ENCODE measurements at regions not wholly inside any gene's neighbourhood (a gene's known extent, or its start where the extent isn't known, plus 50 kb on each side); places are given as distances from the start of the nearest gene placed in this dataset.

DNA sequence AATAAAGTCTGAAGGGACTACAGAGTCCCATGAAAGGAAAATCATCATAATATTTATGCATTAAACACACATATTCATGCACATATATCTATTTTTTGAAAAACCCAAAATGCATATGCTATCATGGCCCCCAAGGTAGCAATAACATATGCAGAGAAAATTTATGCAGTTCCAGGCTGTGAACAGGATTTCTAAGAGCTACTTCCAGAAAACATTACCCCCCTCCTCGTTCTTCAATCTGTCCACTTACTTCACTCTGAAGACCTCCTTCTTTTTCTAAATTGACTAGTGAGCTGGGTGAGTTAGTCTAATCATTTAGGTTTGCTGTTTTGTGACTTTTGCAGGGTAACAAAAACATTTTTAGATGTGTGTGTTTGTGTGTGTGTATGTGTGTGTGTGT is 376.4 kb upstream of the ZEB2 start:
- Histone ChIP-seq H3K9me3 (ENCODE audit: low read length) (no peaks in the 10 kb centered on the region), H3K9ac (ENCODE audit: low read length) (no peak overlapping the region), H3K79me2 (ENCODE audit: low read length) (no peaks in the 10 kb centered on the region), H3K4me3 (ENCODE audit: low read length) (no peak overlapping the region), H3F3A (ENCODE audit: low read length, unreplicated experiment) (no peaks in the 10 kb centered on the region), H3K27ac (ENCODE audit: low read length) (no peak overlapping the region), H3K9me2 (replicated peaks; ENCODE audit: low read length) (no peaks in the 10 kb centered on the region), H2AFZ (ENCODE audit: low read length) (no peak overlapping the region), H3K27me3 (ENCODE audit: low read length) (no peaks in the 10 kb centered on the region), H3K4me2 (ENCODE audit: low read length) (no peak overlapping the region), H3K36me3 (ENCODE audit: low read depth, low read length) (no peaks in the 10 kb centered on the region), H3K4me1 (ENCODE audit: insufficient read depth, low read length) (0 out of 2 replicates have a peak, but pooled peaks cover under 1% of the 10 kb centered on the region), H4K20me1 (ENCODE audit: low read length) (no peaks in the 10 kb centered on the region)
- BruUV-seq (replicated peaks): no TSS peak
- ATAC-seq: no peak
- CTCF ChIA-PET: no interaction called here
- TF ChIP-seq EZH2phosphoT487 (IDR thresholded peaks at IDR 0.05; ENCODE audit: borderline replicate concordance, low read length): no peak
- no peak for TF ChIP-seq EZH2 (IDR thresholded peaks at IDR 0.05; ENCODE audit: low read length, unreplicated experiment)
- TF ChIP-seq, protein P1, sequence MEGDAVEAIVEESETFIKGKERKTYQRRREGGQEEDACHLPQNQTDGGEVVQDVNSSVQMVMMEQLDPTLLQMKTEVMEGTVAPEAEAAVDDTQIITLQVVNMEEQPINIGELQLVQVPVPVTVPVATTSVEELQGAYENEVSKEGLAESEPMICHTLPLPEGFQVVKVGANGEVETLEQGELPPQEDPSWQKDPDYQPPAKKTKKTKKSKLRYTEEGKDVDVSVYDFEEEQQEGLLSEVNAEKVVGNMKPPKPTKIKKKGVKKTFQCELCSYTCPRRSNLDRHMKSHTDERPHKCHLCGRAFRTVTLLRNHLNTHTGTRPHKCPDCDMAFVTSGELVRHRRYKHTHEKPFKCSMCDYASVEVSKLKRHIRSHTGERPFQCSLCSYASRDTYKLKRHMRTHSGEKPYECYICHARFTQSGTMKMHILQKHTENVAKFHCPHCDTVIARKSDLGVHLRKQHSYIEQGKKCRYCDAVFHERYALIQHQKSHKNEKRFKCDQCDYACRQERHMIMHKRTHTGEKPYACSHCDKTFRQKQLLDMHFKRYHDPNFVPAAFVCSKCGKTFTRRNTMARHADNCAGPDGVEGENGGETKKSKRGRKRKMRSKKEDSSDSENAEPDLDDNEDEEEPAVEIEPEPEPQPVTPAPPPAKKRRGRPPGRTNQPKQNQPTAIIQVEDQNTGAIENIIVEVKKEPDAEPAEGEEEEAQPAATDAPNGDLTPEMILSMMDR (conservative IDR thresholded peaks at IDR 0.05; ENCODE audit: low read depth, low read length): no peak
- no peak for DNase-seq
- POLR2A ChIA-PET (ENCODE audit: unreplicated experiment): no interaction called here
- intact Hi-C loops (cut with micrococcal nuclease): no loop called here

DNA sequence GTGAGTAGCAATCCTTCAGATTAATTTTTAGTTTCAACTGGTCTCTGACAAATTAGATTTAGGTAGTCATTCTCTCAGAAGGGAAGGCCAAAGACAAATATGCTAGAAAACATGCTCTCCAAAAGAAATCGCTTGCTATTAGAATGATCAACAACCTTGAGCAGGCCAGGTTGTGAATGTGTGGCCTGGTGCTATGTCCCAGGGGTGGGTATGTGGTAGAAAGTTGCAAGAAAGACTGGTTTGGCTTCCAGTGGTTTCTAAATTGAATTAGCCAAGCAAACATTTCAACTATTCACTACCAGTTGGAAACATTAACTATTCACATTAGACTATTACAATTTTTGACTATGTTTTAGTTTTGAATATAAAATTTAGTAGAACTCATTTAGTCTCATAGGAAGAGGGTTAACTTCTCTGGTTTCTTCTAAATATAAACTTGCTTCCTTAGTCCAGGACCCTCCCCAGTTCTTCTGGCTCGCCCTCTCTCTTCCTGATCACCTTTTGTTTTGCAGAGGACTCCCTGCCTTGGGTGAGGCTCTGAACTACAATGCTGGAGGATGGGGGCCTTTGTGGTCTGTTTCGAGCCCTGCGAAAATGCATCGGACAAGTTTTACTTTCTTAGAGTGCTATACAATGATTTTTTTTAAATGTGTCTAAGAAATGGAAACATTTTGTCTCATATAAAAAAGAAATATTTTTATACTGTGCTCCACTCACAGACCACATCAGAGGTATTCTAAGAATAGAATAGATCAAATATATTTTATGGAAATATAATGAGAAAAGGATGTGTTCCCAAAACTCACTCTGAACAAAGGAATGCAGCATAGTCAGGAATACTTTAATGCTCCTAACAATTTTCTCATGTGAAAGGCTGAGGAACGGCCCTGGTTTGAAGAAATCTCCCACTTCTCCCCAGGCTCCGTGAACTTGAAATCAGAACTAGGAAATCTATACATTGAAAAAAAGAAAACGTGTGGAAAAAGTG is 375.0 kb upstream of the ZEB2 start:
- Histone ChIP-seq H3K4me1 (ENCODE audit: insufficient read depth, low read length) (peaks cover 6% of the 10 kb centered on the region; the same call in 1 of the 2 replicates), H3K4me3 (ENCODE audit: low read length) (no peak overlapping the region), H3K9me3 (ENCODE audit: low read length) (no peaks in the 10 kb centered on the region), H3K9me2 (replicated peaks; ENCODE audit: low read length) (no peaks in the 10 kb centered on the region), H3K27me3 (ENCODE audit: low read length) (no peaks in the 10 kb centered on the region), H3F3A (ENCODE audit: low read length, unreplicated experiment) (no peaks in the 10 kb centered on the region), H3K79me2 (ENCODE audit: low read length) (no peaks in the 10 kb centered on the region), H3K27ac (ENCODE audit: low read length) (no peak overlapping the region), H4K20me1 (ENCODE audit: low read length) (no peaks in the 10 kb centered on the region), H3K4me2 (ENCODE audit: low read length) (no peak overlapping the region), H3K9ac (ENCODE audit: low read length) (no peak overlapping the region), H2AFZ (ENCODE audit: low read length) (no peak overlapping the region), H3K36me3 (ENCODE audit: low read depth, low read length) (no peaks in the 10 kb centered on the region)
- no peak for ATAC-seq
- no peak for DNase-seq
- intact Hi-C loops (cut with micrococcal nuclease): loop anchor here (5.0 kb wide), 1 partner anchor 857 kb away; no protein-coding TSS in a partner anchor
- CTCF ChIA-PET: no interaction called here
- TF ChIP-seq EZH2phosphoT487 (IDR thresholded peaks at IDR 0.05; ENCODE audit: borderline replicate concordance, low read length): no peak
- TF ChIP-seq, protein P1 (conservative IDR thresholded peaks at IDR 0.05; ENCODE audit: low read depth, low read length): no peak
- TF ChIP-seq EZH2 (IDR thresholded peaks at IDR 0.05; ENCODE audit: low read length, unreplicated experiment): no peak
- no TSS peak for BruUV-seq (replicated peaks)
- POLR2A ChIA-PET (ENCODE audit: unreplicated experiment): no interaction called here

DNA sequence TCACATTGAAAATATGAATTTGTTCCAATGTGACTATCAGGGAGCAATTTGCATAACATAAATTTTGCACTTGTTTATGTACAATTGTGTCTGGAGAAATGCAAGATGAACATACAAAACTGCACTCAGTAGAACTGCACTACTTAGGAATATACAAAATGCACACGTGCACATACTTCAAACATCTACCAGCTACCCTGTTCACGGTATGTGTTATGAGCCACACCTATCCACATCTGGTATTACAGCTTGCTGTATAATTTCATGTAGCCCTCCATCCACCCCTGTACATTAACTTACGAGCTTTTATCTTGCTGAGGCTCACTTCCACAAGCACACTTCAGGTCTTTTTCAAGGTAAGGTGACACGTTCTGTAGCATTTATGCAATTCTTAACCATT is 373.5 kb upstream of the ZEB2 start:
- ATAC-seq: no peak
- Histone ChIP-seq H3F3A (ENCODE audit: low read length, unreplicated experiment) (no peaks in the 10 kb centered on the region), H3K9ac (ENCODE audit: low read length) (no peak overlapping the region), H3K4me2 (ENCODE audit: low read length) (no peak overlapping the region), H3K4me1 (ENCODE audit: insufficient read depth, low read length) (peaks cover 6% of the 10 kb centered on the region; the same call in 1 of the 2 replicates), H3K27me3 (ENCODE audit: low read length) (no peaks in the 10 kb centered on the region), H2AFZ (ENCODE audit: low read length) (no peak overlapping the region), H4K20me1 (ENCODE audit: low read length) (no peaks in the 10 kb centered on the region), H3K9me3 (ENCODE audit: low read length) (no peaks in the 10 kb centered on the region), H3K9me2 (replicated peaks; ENCODE audit: low read length) (no peaks in the 10 kb centered on the region), H3K79me2 (ENCODE audit: low read length) (no peaks in the 10 kb centered on the region), H3K36me3 (ENCODE audit: low read depth, low read length) (no peaks in the 10 kb centered on the region), H3K4me3 (ENCODE audit: low read length) (no peak overlapping the region), H3K27ac (ENCODE audit: low read length) (no peak overlapping the region)
- BruUV-seq (replicated peaks): no TSS peak
- DNase-seq: no peak
- ChIA-PET POLR2A (ENCODE audit: unreplicated experiment) (no interaction called here), CTCF (no interaction called here)
- TF ChIP-seq, protein P1 (conservative IDR thresholded peaks at IDR 0.05; ENCODE audit: low read depth, low read length): no peak
- TF ChIP-seq EZH2phosphoT487 (IDR thresholded peaks at IDR 0.05; ENCODE audit: borderline replicate concordance, low read length) (no peak), EZH2 (IDR thresholded peaks at IDR 0.05; ENCODE audit: low read length, unreplicated experiment) (no peak)
- intact Hi-C loops (cut with micrococcal nuclease): loop anchor here (5.0 kb wide), 1 partner anchor 859 kb away; no protein-coding TSS in a partner anchor

Data from PC-3 (cell line).